Nephron progenitor cell (in vitro differentiated cells): ENCODE measurements at regions not wholly inside any gene's neighbourhood (a gene's known extent, or its start where the extent isn't known, plus 50 kb on each side); places are given as distances from the start of the nearest gene placed in this dataset.
"Not testable (repeated sequence)": the region's sequence is repeated elsewhere in the genome, so short reads cannot be mapped to it uniquely, and the experiment has no call there.

Source experiments
- DNase-seq: peaks from one replicate; pipeline ENCODE4 v3.0.0; 2021
- H3K27ac Mint-ChIP-seq: 2 replicates; pipeline ENCODE4 v1.8.0; 2021; ENCODE audit warnings: mild to moderate bottlenecking, moderate library complexity, mixed read lengths
- H3K27me3 Mint-ChIP-seq: 2 replicates; pipeline ENCODE4 v1.8.0; 2021; ENCODE audit warnings: mild to moderate bottlenecking, low read depth, mixed read lengths; ENCODE audit not compliant: poor library complexity
- H3K36me3 Mint-ChIP-seq: 2 replicates; pipeline ENCODE4 v1.8.0; 2021; ENCODE audit warnings: low read depth, mixed read lengths
- H3K4me1 Mint-ChIP-seq: 2 replicates; pipeline ENCODE4 v1.8.0; 2021; ENCODE audit warnings: mixed read lengths
- H3K4me3 Mint-ChIP-seq: 2 replicates; pipeline ENCODE4 v1.8.0; 2021; ENCODE audit warnings: mild to moderate bottlenecking, moderate library complexity, mixed read lengths
- H3K9me3 Mint-ChIP-seq: 2 replicates; pipeline ENCODE4 v1.8.0; 2021; ENCODE audit warnings: mild to moderate bottlenecking, moderate library complexity, mixed read lengths

- DNase-seq, H3K27me3 Mint-ChIP-seq, H3K27ac Mint-ChIP-seq, H3K4me1 Mint-ChIP-seq, H3K36me3 Mint-ChIP-seq, H3K4me3 Mint-ChIP-seq: not testable (repeated sequence)
- peaks cover 24% of the 10 kb centered on the region for H3K9me3 Mint-ChIP-seq
These were observed 130.5 kb downstream of the POTEM start for GRCh38 chr14:19097750-19098149.

- H3K9me3 Mint-ChIP-seq, result peaks cover 24% of the 10 kb centered on the region
These were observed 131.0 kb downstream of the POTEM start for GRCh38 chr14:19098230-19098629.

GRCh38 chr14:19098732-19099131, 131.5 kb downstream of the POTEM start:
- H3K4me3 Mint-ChIP-seq, H3K36me3 Mint-ChIP-seq, H3K27ac Mint-ChIP-seq, H3K4me1 Mint-ChIP-seq, DNase-seq, H3K27me3 Mint-ChIP-seq: not testable (repeated sequence)
- peaks cover 24% of the 10 kb centered on the region for H3K9me3 Mint-ChIP-seq

More at GRCh38 chr14:19098230-19098629, 131.0 kb downstream of the POTEM start:
- not testable (repeated sequence) for H3K4me3 Mint-ChIP-seq, H3K27ac Mint-ChIP-seq, H3K27me3 Mint-ChIP-seq, DNase-seq, H3K36me3 Mint-ChIP-seq, H3K4me1 Mint-ChIP-seq

GRCh38 chr14:19099336-19099735, 132.1 kb downstream of the POTEM start:
- H3K9me3 Mint-ChIP-seq, result peaks cover 24% of the 10 kb centered on the region
- not testable (repeated sequence) for H3K4me1 Mint-ChIP-seq, DNase-seq, H3K4me3 Mint-ChIP-seq, H3K27ac Mint-ChIP-seq, H3K36me3 Mint-ChIP-seq, H3K27me3 Mint-ChIP-seq

- not testable (repeated sequence) for H3K4me3 Mint-ChIP-seq, H3K36me3 Mint-ChIP-seq, H3K27me3 Mint-ChIP-seq, DNase-seq, H3K27ac Mint-ChIP-seq, H3K4me1 Mint-ChIP-seq
- peaks cover 24% of the 10 kb centered on the region for H3K9me3 Mint-ChIP-seq
These were observed 132.7 kb downstream of the POTEM start for GRCh38 chr14:19099939-19100338.

GRCh38 chr14:19105551-19105950, 138.3 kb downstream of the POTEM start:
- not testable (repeated sequence) for H3K4me3 Mint-ChIP-seq, H3K4me1 Mint-ChIP-seq, H3K27me3 Mint-ChIP-seq, DNase-seq, H3K36me3 Mint-ChIP-seq, H3K27ac Mint-ChIP-seq
- H3K9me3 Mint-ChIP-seq, result peaks cover 13% of the 10 kb centered on the region

GRCh38 chr14:19109887-19110286, 142.7 kb downstream of the POTEM start:
- not testable (repeated sequence) for H3K4me3 Mint-ChIP-seq, DNase-seq, H3K36me3 Mint-ChIP-seq, H3K27ac Mint-ChIP-seq, H3K27me3 Mint-ChIP-seq, H3K4me1 Mint-ChIP-seq, H3K9me3 Mint-ChIP-seq

- H3K36me3 Mint-ChIP-seq, DNase-seq, H3K27me3 Mint-ChIP-seq, H3K4me3 Mint-ChIP-seq, H3K4me1 Mint-ChIP-seq, H3K27ac Mint-ChIP-seq: not testable (repeated sequence)
- peaks cover 14% of the 10 kb centered on the region for H3K9me3 Mint-ChIP-seq
These were observed 153.1 kb downstream of the POTEM start for GRCh38 chr14:19120383-19120782.

GRCh38 chr14:19126269-19127051, 159.2 kb downstream of the POTEM start:
- not testable (repeated sequence) for H3K27ac Mint-ChIP-seq, H3K4me3 Mint-ChIP-seq, DNase-seq, H3K36me3 Mint-ChIP-seq, H3K4me1 Mint-ChIP-seq, H3K27me3 Mint-ChIP-seq
- peaks cover 16% of the 10 kb centered on the region for H3K9me3 Mint-ChIP-seq

GRCh38 chr14:19127664-19128435, 160.6 kb downstream of the POTEM start:
- H3K27ac Mint-ChIP-seq, H3K27me3 Mint-ChIP-seq, H3K4me3 Mint-ChIP-seq, H3K36me3 Mint-ChIP-seq, H3K4me1 Mint-ChIP-seq, DNase-seq: not testable (repeated sequence)
- peaks cover 16% of the 10 kb centered on the region for H3K9me3 Mint-ChIP-seq

GRCh38 chr14:19131553-19131952, 164.3 kb downstream of the POTEM start:
- not testable (repeated sequence) for H3K4me3 Mint-ChIP-seq, H3K36me3 Mint-ChIP-seq, H3K27me3 Mint-ChIP-seq, H3K9me3 Mint-ChIP-seq, H3K27ac Mint-ChIP-seq, H3K4me1 Mint-ChIP-seq, DNase-seq

GRCh38 chr14:19132013-19132835, 165.0 kb downstream of the POTEM start:
- not testable (repeated sequence) for H3K9me3 Mint-ChIP-seq, H3K36me3 Mint-ChIP-seq, H3K4me3 Mint-ChIP-seq, H3K4me1 Mint-ChIP-seq, H3K27me3 Mint-ChIP-seq, H3K27ac Mint-ChIP-seq, DNase-seq

- H3K4me3 Mint-ChIP-seq, H3K27ac Mint-ChIP-seq, H3K36me3 Mint-ChIP-seq, H3K4me1 Mint-ChIP-seq, H3K9me3 Mint-ChIP-seq, H3K27me3 Mint-ChIP-seq, DNase-seq: not testable (repeated sequence)
These were observed 165.5 kb downstream of the POTEM start for GRCh38 chr14:19132836-19133120.

- H3K27ac Mint-ChIP-seq, H3K4me3 Mint-ChIP-seq, H3K36me3 Mint-ChIP-seq, H3K4me1 Mint-ChIP-seq, H3K27me3 Mint-ChIP-seq, DNase-seq: not testable (repeated sequence)
- H3K9me3 Mint-ChIP-seq, result peaks cover 19% of the 10 kb centered on the region
These were observed 190.0 kb downstream of the POTEM start for GRCh38 chr14:19157106-19157709.
